ENCODE measurements at regions not wholly inside any gene's neighbourhood (a gene's known extent, or its start where the extent isn't known, plus 50 kb on each side); places are given as distances from the start of the nearest gene placed in this dataset.

- TF ChIP-seq REST (IDR thresholded peaks at IDR 0.05; ENCODE audit: insufficient read depth in 1 of 2, low read depth in 2 of 2, low read length in 2 of 2), result no peak
- TF ChIP-seq SIN3A (IDR thresholded peaks at IDR 0.05; ENCODE audit: borderline replicate concordance, insufficient read depth, low read length), result no peak
- no peak for TF ChIP-seq POLR2AphosphoS5 (IDR thresholded peaks at IDR 0.05; ENCODE audit: low read depth, low read length)
- TF ChIP-seq FOXP2 (optimal IDR thresholded peaks at IDR 0.05; ENCODE audit: borderline replicate concordance, extremely low read depth, extremely low read length, insufficient read depth), result no peak
Measured at GRCh38 chr13:39981056-39981455, 325.6 kb downstream of the COG6 start.

All from PFSK-1 (cell line).